Prostate gland (tissue), 2 donors: ENCODE measurements at regions not wholly inside any gene's neighbourhood (a gene's known extent, or its start where the extent isn't known, plus 50 kb on each side); places are given as distances from the start of the nearest gene placed in this dataset.
"Not testable (repeated sequence)": the region's sequence is repeated elsewhere in the genome, so short reads cannot be mapped to it uniquely, and the experiment has no call there.

Experiments used
- DNase-seq: peaks from one replicate; pipeline ENCODE4 v3.0.0-alpha.2; 2019; ENCODE audit warnings: low spot score
- H3K27ac ChIP-seq, 2 donors: fragments of 200-600 bp; sonication (generic); 2 replicates each; pipeline ENCODE4 v1.5.1; 2017 to 2019
- H3K27me3 ChIP-seq: fragments of 200-600 bp; sonication (generic); replicated peaks from 2 replicates; pipeline ENCODE4 v1.5.1; 2019; ENCODE audit not compliant: insufficient read depth
- H3K36me3 ChIP-seq, 2 donors: fragments of 200-600 bp; sonication (generic); 1 replicate in 1 of 2; 2 replicates in 1 of 2; pipeline versions ENCODE4 v1.5.1 to v1.8.1; 2017 to 2019
- H3K4me1 ChIP-seq: fragments of 200-600 bp; sonication (generic); replicated peaks from 2 replicates; pipeline ENCODE4 v1.5.1; 2019
- H3K4me3 ChIP-seq, 2 donors: fragments of 200-600 bp; sonication (generic); 2 replicates each; pipeline ENCODE4 v1.5.1; 2017 to 2019
- H3K9me3 ChIP-seq: fragments of 200-600 bp; sonication (generic); 2 replicates; pipeline ENCODE4 v1.5.1; 2017
- CTCF ChIP-seq, 4 experiments: fragments of 200-600 bp in 2 of 4; fragments of 450-650 bp in 2 of 4; sonication (generic) in 2 of 4; IDR thresholded peaks; 1 replicate in 3 of 4; 2 replicates in 1 of 4; pipeline ENCODE4 v1.5.1; 2016 to 2019; ENCODE audit warnings: antibody characterized with exemption in 4 of 4, mild to moderate bottlenecking in 2 of 4, moderate library complexity in 2 of 4
- POLR2A ChIP-seq: fragments of 450-650 bp; IDR thresholded peaks from one replicate; pipeline ENCODE4 v1.6.1; 2016; ENCODE audit warnings: antibody characterized with exemption, mild to moderate bottlenecking
- POLR2AphosphoS5 ChIP-seq: sonication (generic); formaldehyde crosslinking; IDR thresholded peaks from one replicate; pipeline ENCODE4 v1.6.1; 2017; ENCODE audit warnings: antibody characterized with exemption
- WGBS: methylation state at CpG from one replicate; pipeline ENCODE4 v1.1.5; 2018; 5-methylcytosine and 5-hydroxymethylcytosine counted together
- intact Hi-C: fragments of 100-400 bp; cut with DNase I; formaldehyde crosslinking; loops from one replicate; pipeline ENCODE4 v1.14.2; 2022

- 100% methylated on average over 1 of the region's 1 CpG for WGBS
- TF ChIP-seq POLR2A: no peak
- no peak for TF ChIP-seq CTCF (IDR thresholded peaks at IDR 0.05)
- no peak for TF ChIP-seq POLR2AphosphoS5
- intact Hi-C loops: no loop called here
Measured at GRCh38 chr15:57892181-57892580, 173.3 kb downstream of the ALDH1A2 start.

DNA sequence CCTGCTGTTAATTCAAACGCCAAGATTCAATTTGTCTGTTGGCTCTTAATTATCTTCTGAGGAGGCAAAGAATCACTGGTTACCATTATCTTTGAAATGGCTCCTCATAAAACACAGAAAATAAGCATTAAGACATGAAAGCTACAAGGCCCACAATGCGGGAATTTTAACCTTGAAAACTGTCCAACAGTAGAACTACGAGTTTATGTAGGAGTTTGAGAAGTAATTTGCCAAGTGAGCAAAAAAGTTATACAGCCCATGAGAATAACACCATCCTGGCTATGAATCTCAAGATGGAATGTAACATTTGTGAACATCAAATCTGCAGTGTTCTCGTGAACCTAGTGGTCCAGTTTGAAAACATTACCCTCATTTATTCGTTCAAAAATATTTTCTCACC, 172.5 kb downstream of the ALDH1A2 start:
- Histone ChIP-seq H3K4me1 (no peaks in the 10 kb centered on the region), H3K9me3 (no peaks in the 10 kb centered on the region), H3K27ac (no peak overlapping the region), H3K36me3 (no peaks in the 10 kb centered on the region), H3K27me3 (no peaks in the 10 kb centered on the region), H3K4me3 (no peak overlapping the region)
- DNase-seq: no peak
- TF ChIP-seq CTCF (IDR thresholded peaks at IDR 0.05) (no peak), POLR2A (no peak), POLR2AphosphoS5 (no peak)
- intact Hi-C loops: no loop called here
- 41% methylated on average over 5 of the region's 5 CpGs for WGBS

More at GRCh38 chr15:57892181-57892580, 173.3 kb downstream of the ALDH1A2 start:
- no peak overlapping the region for H3K27ac ChIP-seq
- no peaks in the 10 kb centered on the region for H3K36me3 ChIP-seq
- no peaks in the 10 kb centered on the region for H3K4me1 ChIP-seq
- DNase-seq: no peak
- no peaks in the 10 kb centered on the region for H3K9me3 ChIP-seq
- H3K4me3 ChIP-seq: no peak overlapping the region
- H3K27me3 ChIP-seq: no peaks in the 10 kb centered on the region

- 56% methylated on average over 1 of the region's 1 CpG for WGBS
- DNase-seq: no peak
- Histone ChIP-seq H3K9me3 (no peaks in the 10 kb centered on the region), H3K36me3 (no peaks in the 10 kb centered on the region), H3K27me3 (no peaks in the 10 kb centered on the region), H3K27ac (no peak overlapping the region), H3K4me1 (no peaks in the 10 kb centered on the region), H3K4me3 (no peak overlapping the region)
- TF ChIP-seq POLR2A (no peak), POLR2AphosphoS5 (no peak), CTCF (IDR thresholded peaks at IDR 0.05) (no peak)
- intact Hi-C loops: no loop called here
Measured at GRCh38 chr15:57895291-57895690, 170.2 kb downstream of the ALDH1A2 start.

DNA sequence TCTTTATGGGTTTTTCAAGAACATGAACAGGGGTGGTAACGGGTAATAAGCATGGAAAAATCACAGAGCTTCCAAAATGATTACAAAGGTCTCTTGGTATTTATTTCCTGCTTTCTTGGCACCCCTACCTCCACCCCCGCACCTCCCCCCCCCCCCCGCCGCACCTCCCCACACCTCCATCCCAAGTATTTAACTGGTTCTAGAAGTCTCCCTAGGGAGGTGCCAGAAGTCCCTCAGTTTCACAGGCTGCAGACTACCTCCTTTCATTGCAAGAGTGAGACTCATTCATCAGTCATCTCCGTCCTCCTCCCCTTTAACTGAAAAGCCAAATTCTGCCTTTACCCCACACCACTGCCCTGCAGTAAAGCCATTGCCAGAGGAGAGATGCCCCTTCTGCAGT, 169.4 kb downstream of the ALDH1A2 start:
- H3K4me1 ChIP-seq: no peaks in the 10 kb centered on the region
- no peaks in the 10 kb centered on the region for H3K36me3 ChIP-seq
- H3K27me3 ChIP-seq: no peaks in the 10 kb centered on the region
- TF ChIP-seq POLR2AphosphoS5 (no peak), CTCF (IDR thresholded peaks at IDR 0.05) (no peak), POLR2A (no peak)
- H3K9me3 ChIP-seq: no peaks in the 10 kb centered on the region
- H3K4me3 ChIP-seq: no peak overlapping the region
- no peak for DNase-seq
- intact Hi-C loops: no loop called here
- 89% methylated on average over 5 of the region's 5 CpGs for WGBS
- H3K27ac ChIP-seq: no peak overlapping the region

GRCh38 chr15:57896899-57897298, 168.6 kb downstream of the ALDH1A2 start:
- WGBS: 96% methylated on average over 6 of the region's 6 CpGs
- H3K36me3 ChIP-seq, intact Hi-C loops, H3K4me1 ChIP-seq, H3K9me3 ChIP-seq, H3K4me3 ChIP-seq, H3K27me3 ChIP-seq, H3K27ac ChIP-seq, DNase-seq: not testable (repeated sequence)
